GM21528 (cell line): ENCODE measurements at regions not wholly inside any gene's neighbourhood (a gene's known extent, or its start where the extent isn't known, plus 50 kb on each side); places are given as distances from the start of the nearest gene placed in this dataset.
A peak's percentile ranks its signal among the peaks of the same experiment; 100 is the strongest.

ENCODE experiments used
- ATAC-seq: cut with Tn5 transposase; IDR thresholded peaks from one replicate; pipeline ENCODE4 v1.9.1; 2021; ENCODE audit warnings: mild to moderate bottlenecking, moderate library complexity; ENCODE audit not compliant: unreplicated experiment, low FRiP score

- no peak for ATAC-seq
These were observed 70.4 kb upstream of the ATP11B start for GRCh38 chr3:182722907-182723306.

GRCh38 chr3:182723596-182723995, 69.7 kb upstream of the ATP11B start:
- no peak for ATAC-seq

- no peak for ATAC-seq
These were observed 67.7 kb upstream of the ATP11B start for GRCh38 chr3:182725372-182726251.

GRCh38 chr3:182726258-182727142, 66.8 kb upstream of the ATP11B start:
- no peak for ATAC-seq

GRCh38 chr3:182728238-182728637, 65.1 kb upstream of the ATP11B start:
- ATAC-seq, result no peak

GRCh38 chr3:182729903-182730674, 63.2 kb upstream of the ATP11B start:
- ATAC-seq, result peak; percentile 89

GRCh38 chr3:182730675-182731042, 62.6 kb upstream of the ATP11B start:
- peak; percentile 20 for ATAC-seq

- no peak for ATAC-seq
These were observed 61.5 kb upstream of the ATP11B start for GRCh38 chr3:182731764-182732163.

- ATAC-seq, result no peak
These were observed 60.9 kb upstream of the ATP11B start for GRCh38 chr3:182732232-182733015.

- ATAC-seq, result no peak
These were observed 57.6 kb upstream of the ATP11B start for GRCh38 chr3:182735672-182736071.

- no peak for ATAC-seq
These were observed 55.5 kb upstream of the ATP11B start for GRCh38 chr3:182737825-182738224.

- no peak for ATAC-seq
These were observed 54.5 kb upstream of the ATP11B start for GRCh38 chr3:182738583-182739411.

- no peak for ATAC-seq
These were observed 53.7 kb upstream of the ATP11B start for GRCh38 chr3:182739619-182740018.

- ATAC-seq, result no peak
These were observed 52.6 kb upstream of the ATP11B start for GRCh38 chr3:182740710-182741109.

- ATAC-seq, result no peak
These were observed 52.1 kb upstream of the ATP11B start for GRCh38 chr3:182741214-182741613.
